HG02840 (cell line): ENCODE measurements at regions not wholly inside any gene's neighbourhood (a gene's known extent, or its start where the extent isn't known, plus 50 kb on each side); places are given as distances from the start of the nearest gene placed in this dataset.
"Not testable (repeated sequence)": the region's sequence is repeated elsewhere in the genome, so short reads cannot be mapped to it uniquely, and the experiment has no call there.

Experiments
- ATAC-seq: cut with Tn5 transposase; IDR thresholded peaks from one replicate; pipeline ENCODE4 v1.9.1; 2021; ENCODE audit warnings: mild to moderate bottlenecking, moderate library complexity, moderate number of reproducible peaks; ENCODE audit not compliant: unreplicated experiment, low FRiP score

DNA sequence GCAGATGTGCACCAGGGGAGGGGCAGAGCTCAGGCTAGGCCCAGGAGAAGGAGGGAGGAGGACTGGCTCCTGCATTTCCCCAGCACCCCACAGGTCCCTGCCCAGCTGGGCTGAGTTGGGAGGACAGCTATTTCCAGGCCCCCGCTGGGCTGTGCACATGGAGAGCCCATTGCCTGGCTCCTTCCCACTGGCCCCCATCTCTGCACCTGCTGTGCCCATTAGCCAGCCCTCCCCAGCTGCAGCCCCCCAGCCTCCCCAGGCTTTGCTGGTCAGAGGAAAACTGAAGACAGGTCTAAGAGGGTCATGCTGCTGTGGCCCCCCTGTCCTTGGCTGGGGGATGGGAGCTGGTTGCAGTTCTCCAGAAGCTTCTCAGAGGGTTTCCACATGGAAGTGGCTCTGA, 81.8 kb upstream of the SHANK2 start:
- ATAC-seq: no peak

DNA sequence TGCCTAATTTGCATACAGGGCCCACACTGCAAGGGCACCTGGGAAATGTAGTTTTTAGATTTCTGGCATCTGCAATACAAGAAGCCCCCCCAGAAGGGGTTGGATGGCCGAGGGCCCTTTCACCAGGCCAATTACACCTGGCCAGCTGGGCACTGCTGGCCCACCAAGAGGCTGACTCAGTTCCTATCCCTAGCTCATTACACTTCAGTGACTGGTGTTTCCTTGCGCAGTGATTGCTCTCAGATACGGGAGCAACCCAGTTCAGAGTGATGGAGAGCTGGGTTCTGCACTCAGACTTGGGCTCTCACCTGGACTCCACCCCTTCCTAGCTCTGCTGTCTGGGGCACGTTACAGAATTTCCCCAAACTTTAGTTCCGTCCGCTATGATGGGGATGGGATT, 81.1 kb upstream of the SHANK2 start:
- no peak for ATAC-seq

DNA sequence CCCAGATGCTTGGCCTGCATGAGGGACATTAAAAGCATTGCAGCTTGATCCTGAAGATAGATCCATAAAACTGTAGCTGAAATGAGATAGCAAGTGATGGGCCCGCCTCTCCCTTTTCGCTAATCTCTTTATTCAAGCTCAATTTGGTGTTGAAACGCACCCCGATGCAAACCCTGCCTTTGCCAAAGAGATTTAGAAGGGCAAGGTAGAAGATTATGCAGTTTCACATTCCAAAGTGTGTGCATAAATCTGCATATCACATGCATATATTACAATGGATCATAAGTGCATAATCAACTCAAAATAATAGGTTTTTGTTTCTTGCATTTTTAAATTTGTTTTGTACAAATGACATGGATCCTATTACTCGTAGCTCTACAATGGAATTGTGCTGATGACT, 80.1 kb upstream of the SHANK2 start:
- no peak for ATAC-seq

DNA sequence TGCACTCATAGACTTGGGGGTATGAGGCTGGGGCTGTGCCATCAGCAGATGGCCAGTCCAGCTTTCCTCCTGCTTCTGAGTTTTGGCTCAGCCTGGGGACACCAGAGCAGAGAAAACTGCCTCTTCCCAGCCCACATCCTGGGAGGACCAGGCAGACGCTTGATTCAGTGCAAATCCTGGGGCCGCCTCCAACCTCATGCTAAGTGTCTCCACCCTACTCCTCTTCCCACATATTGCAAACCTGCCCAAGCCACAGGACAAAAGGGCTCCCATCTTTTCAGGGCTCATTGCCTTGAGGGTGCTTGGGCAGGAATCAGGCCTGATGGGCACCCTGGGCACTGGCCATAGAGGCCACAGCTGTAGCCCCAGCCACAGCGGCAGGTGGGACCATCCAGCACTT, 79.7 kb upstream of the SHANK2 start:
- no peak for ATAC-seq

DNA sequence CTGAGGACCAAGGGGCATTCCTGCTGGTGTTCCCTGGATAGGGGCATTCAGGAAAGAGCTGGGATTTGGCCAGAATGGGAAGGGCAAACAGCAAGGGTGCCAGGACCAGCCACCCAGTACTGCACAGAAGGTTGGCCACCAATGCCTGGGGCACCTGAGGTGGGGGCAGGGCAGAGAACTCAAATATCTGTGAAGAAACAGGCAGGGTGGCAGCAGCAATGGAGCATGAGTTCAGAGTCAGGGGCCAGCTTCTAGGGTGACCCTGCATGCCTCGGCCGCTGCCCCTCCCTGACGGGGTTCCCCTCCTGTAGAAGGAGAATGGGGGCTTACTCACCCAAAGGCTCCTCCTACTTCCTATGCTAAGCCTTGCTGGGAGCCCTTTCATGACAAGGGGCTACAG, 79.3 kb upstream of the SHANK2 start:
- no peak for ATAC-seq

DNA sequence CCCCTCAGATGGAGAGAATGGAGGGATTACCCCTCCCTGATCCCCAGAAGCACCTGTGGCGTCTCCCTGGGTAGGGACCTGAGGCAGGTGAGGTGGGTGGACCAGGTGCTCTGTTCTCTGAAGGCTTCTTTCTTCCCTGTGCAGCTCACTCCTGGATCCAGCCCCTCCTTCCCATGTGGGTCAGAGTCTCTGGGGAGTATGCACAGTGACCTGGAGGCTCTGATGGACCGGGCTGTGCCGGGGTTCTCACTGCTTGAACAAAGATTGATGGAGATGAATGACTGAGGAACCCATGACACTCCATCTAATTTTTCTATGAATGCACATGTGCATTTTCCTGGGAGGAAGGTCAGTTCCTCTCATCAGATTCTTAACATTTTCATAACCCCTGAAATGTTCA, 78.6 kb upstream of the SHANK2 start:
- ATAC-seq: no peak

DNA sequence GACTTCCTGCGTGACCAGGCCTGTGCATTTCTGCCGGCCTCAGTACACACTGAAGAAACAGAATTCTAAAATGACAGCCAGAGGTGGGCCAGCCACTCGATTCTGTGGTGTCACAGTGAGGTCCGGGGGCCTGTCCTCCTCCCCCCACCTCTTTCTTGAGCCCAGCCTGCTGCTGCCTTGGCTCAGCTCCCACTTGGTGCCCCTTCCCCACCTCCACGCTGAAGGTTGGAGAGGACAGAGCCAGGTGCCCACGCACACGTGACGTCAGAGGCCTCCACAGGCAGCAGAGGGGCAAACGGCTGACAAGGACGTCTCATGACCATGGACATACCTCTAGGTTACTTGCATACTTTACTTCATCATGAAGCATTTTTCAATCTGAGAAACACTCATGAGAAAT, 78.0 kb upstream of the SHANK2 start:
- ATAC-seq: no peak

DNA sequence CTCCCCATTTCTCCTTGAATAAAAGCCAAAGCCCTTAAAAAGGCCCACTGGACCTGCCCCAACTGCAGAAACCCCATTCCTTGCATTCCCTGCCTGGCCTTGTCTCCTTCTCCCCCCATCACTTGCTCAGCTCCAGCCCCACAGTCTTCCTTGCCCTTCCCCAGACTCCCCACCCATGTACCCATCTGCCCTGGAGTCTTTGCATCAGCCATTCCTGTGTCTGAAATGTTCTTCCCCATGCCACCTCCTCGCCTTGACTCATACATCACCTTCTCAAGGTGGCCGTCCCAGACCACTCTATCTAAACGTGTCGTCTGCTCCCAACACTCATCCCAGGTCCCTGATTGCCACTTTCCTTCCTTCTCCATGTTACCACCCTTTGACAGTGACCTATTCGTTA, 77.4 kb upstream of the SHANK2 start:
- no peak for ATAC-seq

DNA sequence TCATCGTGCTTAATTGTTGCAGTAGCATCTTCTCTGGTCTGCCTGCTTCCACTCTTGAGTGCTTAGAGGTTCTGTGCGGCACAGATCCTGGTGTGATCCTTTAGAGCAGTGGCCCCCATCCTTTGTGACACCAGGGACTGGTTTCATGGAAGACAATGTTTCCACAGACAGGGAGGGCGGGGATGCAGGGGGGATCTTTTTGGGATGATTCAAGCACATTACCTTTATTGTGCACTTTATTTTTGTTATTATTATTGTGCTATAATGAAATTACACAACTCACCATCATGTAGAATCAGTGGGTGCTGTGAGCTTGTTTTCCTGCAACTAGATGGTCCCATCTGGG, 76.8 kb upstream of the SHANK2 start:
- no peak for ATAC-seq

DNA sequence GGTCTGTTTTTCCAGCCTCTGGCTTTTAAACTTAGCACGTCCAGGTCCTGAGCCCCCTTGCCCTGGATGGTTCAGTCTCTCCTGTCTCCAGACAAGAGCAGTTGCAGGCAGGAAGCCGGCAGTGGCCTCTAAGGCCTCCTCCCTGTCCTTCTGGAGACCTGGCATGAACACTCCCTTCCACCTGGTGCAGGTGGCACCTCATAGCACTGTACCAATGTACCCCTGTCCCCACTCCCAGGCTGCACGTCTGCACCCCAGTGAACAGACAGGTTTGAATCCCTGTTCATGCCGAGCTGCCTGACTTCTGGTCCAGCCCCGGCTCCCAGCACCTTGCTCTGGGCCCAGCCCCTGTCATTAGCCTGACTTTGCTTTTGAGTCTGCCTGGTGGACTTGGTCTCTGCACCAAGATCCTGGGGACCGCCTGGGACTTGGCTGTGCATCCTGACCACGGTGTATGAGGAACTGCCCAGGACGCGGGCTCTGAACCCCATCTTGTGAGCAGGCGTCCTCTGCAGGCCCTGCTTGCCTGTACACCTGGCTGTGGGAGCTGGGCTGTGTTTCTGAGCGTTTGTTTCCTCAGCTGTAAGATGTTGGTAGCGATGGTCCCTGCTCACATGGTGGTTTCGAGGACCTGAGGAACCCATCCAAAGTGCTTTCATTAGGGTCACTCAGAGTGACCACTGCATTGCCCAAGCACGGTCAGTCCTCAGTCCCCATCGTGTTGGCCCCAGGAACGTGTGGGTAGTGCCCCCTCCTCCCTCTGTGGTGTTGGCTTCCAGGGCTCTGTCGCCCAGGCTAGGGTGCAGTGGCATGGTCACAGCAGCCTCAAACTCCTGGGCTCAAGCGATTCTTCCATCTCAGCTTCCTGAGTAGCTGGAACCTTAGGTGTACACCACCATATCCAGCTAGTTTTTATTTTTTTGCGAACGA, 75.0 kb upstream of the SHANK2 start:
- no peak for ATAC-seq

DNA sequence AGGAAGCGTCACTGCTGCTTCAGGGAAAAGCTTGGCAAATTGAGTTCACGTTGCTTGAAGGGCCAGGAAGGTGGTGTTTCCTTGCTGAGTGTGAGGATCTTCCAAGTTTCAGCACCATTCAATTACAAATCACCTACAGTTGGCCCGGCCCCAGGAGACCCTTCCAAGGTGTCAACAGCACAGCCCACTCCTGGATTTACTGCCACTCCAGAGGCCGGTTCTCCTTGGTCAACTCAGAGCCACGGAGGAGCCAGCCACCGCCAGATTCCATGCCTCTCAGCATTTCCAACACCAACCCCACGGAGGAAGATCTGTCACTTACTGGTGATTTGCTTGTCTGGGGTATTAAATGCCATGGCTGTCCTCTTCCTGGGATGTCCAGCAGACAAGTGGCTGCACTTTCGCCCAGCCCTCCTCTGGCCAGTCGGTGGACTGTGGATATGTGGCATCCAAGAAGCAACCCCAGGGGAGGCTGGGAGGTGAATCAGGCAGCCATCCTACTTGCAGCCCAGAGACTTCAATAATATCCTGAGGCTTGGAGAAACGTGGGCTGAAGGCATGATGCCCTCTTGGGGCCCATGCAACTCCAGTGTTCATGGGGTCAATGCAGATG, 74.1 kb upstream of the SHANK2 start:
- ATAC-seq: no peak

DNA sequence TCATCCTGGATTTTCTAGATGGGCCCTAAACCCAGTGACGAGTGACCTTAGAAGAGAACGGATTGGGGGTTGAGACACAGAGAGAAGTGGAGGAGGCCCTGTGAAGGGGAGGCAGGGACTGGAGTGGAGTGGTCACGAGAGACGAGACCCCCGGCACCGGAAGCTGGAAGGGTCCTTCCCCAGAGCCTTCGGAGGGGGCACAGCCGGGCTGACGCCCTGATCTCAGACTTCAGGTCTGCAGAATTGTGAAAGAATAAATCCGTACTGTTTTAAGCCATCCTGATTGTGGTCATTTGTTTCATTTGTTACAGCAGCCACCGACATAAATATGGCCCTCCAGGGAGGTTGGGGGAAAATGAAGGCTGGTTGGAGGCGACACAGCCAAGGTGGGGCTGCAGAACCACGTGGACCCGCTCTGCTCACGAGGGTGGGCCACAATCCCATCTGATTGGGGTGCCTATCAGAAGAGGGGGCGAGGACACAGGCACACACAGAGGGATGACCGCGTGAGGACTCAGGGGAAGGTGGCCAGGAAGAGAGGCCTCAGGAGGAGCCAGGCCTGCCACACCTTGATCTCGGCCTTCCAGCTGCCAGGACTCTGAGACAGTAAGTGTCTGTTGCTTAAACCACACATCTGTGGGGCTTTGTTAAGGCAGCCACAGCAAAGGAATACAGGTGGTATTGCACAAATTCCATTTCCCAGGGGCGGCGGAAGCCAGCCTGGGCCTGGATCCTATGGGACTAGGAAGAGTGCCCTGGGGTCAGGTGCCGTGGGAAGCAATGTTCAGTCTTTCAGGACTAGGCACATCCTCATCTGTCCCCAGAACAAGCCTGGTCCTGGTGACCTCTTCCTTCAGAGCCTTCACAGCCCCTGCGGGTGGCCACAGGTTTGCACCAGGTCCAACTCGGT, 73.3 kb upstream of the SHANK2 start:
- no peak for ATAC-seq

DNA sequence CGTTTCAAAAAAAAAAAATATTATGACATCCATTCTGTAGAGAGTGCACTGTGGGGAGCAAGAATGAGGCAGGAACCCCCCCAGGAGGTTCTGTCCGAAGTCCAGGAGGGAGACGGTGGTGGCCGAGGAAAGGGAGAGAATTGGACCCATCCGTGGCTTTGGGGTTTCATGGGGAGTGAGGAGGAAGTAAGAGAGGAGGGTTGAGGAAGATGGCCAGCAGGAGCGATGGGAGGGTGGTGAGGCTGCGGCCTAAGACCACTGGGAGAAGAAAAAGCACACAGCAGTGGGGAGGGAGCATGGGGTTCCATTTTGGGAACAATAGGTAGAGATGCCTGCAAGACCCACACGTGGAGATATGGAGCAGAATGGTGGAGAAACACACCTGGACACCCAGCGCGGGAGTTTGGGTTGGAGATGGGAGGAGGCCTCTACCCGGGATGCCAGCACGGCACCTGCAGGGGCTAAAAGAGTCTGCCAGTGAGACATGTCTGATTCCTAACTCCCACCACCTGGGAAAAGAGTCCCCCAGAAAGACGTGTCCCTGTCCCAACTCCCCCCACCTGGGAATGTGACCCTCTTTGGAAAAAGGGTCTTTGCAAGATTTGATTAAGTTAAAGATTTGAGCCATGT, 72.5 kb upstream of the SHANK2 start:
- ATAC-seq: no peak

DNA sequence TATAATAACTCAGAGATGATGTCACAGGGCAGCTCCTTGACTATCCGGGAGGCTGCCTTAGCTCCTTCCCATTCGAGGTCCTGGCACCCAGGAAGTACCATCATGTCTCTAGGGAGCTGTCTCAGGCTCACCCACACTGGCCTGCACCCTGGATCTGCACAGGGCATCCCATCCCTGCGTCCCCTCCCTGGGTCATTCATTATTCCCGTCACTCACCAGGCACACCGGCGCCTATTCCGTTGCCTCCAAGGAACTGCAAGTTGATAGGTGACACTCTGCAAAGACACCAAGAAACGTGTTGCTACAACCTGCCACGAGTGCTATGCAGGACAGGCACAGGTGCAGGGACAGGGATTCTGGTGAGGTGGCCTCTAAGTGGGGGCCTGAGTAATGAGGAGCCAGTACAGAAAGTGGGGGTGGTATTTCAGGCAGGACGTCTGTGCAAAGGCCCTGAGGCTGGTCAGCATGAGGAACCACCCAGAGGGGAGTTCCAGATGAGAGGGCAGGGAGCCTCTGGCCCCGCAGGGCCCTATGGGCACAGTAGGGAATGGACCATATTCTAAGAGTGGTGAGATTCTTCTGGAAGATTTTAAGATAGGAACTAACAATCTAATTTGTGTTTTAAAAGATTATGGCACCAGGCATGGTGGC, 71.6 kb upstream of the SHANK2 start:
- ATAC-seq: no peak

DNA sequence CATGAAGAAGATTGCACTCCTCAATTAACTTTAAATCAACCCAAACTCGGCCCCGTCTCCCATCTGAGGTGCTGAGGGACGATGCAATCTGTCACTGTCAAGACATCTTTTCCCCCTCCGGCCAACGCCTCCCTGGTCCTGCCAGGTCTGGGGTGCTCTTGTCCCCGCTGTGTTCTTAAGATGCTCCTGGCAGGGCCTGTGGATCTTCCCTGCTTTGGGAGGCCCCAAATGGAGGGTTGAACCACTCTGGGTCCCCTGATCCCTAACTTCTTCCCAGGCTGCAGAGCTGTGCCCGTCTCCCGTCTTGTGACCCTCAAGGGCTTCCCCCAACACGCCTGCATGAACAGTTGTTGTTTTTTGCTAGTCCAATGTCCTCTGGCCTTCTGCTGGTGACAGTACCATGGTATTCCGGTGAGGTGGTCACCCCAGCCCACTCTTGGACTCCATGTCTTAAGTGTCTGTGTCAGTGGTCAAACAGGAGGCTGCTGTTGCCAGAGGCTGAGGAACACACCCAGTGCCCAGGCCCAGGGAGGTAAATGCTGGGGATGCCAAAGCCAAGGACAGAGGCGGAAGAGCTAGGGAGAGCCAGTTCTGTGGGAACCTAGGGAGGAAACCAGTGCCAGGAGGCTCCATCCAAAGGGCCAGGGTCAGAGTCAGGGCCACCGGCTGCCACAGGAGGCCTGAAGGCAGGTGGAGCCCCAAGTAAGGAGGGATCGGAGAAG, 70.6 kb upstream of the SHANK2 start:
- no peak for ATAC-seq

DNA sequence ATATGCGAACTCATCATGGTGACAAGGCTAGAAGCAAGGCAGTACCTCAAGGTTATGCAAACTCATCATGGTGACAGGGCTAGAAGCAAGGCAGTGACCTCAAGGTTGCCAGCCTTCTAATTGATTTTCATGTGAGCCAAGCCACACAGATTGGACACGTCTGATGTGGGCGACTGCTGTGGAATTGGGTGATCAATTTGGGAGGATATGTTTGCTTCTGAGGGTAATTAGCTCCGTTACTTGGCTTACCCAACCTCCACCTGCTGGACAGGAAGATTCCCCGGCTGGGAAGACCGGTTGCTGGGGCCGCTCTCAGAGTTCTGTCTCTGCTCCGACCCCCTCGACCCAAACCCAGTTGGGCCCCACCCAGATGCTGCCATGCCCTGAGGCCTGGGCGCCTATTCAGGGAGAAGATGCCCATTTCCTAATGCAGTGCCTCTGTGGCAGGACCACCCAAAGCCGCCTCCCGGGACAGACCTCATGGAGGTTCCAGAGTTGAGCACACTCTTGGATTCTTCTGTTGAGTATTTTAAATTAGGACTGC, 69.9 kb upstream of the SHANK2 start:
- ATAC-seq: no peak

DNA sequence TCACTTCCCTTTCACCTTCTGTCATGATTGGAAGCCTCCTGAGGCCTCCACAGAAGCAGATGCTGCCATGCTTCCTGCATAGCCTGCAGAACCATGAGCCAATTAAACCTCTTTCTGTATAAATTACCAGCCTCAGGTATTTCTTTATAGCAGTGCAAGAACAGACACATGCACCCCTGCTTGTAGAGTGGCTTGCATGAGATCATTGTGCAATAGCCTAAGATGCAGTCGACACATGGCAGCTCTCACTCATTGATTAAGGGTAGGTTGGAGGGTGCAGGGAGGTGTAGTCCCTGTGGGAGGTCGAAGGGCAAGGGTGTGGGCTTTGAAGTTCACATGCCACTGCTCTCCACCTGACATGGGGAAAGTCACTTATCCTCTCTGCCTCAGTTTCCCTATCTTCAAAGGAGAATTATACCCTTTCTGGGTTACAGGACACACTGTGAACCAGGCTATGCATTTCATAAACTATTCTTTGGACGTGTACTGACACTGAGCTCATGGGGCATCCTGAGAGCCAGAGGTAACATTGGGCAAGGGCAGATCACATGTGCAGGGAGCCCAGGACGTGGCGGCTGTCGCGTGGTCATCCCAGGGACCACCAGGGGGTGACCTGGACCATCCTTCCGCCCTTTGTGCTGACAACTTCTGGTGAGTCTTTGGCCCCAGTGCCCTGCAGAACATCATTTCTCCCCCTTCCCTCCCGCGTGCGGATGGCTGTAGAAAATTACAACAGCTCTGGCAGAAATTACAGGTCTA, 69.2 kb upstream of the SHANK2 start:
- ATAC-seq: no peak

DNA sequence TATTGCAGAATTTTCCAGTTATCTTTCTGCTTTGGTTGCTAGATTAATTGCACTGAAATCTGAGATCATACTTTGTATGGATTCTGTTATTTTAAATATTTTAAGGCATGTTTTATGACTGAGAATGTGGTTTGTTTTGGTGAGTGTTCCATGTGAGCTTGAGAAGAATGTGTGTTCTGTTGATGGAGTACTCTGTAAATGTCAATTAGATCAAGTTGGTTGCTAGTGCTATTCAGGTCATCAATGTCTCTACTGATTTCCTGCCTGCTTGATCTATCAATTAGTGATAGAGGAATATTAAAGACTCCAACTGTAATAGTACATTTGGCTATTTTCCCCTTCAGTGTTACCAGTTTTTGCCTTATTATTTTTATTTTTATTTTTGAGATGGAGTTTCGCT, 64.3 kb upstream of the SHANK2 start:
- ATAC-seq: no peak

DNA sequence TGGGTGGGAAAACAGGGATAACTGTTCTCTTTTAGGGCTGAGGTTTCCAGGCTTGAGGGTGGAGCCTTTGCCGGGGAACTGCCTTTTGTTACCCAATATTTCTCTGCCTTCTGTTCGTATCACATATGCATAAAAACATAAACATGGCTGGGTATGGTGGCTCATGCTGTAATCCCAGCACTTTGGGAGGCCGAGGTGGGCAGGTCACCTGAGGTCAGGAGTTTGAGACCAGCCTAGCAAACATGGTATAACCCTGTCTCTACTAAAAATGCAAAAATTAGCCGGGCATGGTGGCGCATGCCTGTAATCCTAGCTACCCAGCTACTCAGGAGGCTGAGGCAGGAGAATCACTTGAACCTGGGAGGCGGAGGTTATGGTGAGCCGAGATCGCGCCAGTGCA, 60.2 kb upstream of the SHANK2 start:
- ATAC-seq: not testable (repeated sequence)
